Panc1 (cell line): ENCODE measurements at regions not wholly inside any gene's neighbourhood (a gene's known extent, or its start where the extent isn't known, plus 50 kb on each side); places are given as distances from the start of the nearest gene placed in this dataset.

Source experiments
- CTCF ChIP-seq: fragments of 450-650 bp; IDR thresholded peaks from 2 replicates; pipeline ENCODE4 v1.5.1; 2017; ENCODE audit warnings: mild to moderate bottlenecking
- POLR2AphosphoS5 ChIP-seq: IDR thresholded peaks from 2 replicates; pipeline ENCODE4 v1.6.1; 2012; ENCODE audit warnings: mild to moderate bottlenecking, low read depth, low read length, moderate library complexity
- REST ChIP-seq, 2 experiments: IDR thresholded peaks; 2 replicates each; pipeline ENCODE4 v1.6.1; 2011 to 2012; ENCODE audit warnings: low read depth in 2 of 2, control low read depth in 1 of 2, low read length in 1 of 2, mild to moderate bottlenecking in 1 of 2, moderate library complexity in 1 of 2; ENCODE audit not compliant: insufficient read depth in 1 of 2
- TCF7L2 ChIP-seq: IDR thresholded peaks from 2 replicates; pipeline ENCODE4 v1.6.1; 2011; ENCODE audit warnings: mild to moderate bottlenecking, low read depth, low read length, inconsistent platforms

- TF ChIP-seq REST (IDR thresholded peaks at IDR 0.05; ENCODE audit: insufficient read depth in 1 of 2, low read depth in 2 of 2, low read length in 1 of 2) (no peak), CTCF (no peak), POLR2AphosphoS5 (no peak), TCF7L2 (no peak)
These were observed 60.3 kb upstream of the CHRNA7 start for GRCh38 chr15:31970007-31970406.
